Breast epithelium (tissue), 4 donors: ENCODE measurements at regions not wholly inside any gene's neighbourhood (a gene's known extent, or its start where the extent isn't known, plus 50 kb on each side); places are given as distances from the start of the nearest gene placed in this dataset.

Experiments used
- DNase-seq, 2 donors: peaks; one replicate each; pipeline ENCODE4 v3.0.0-alpha.2; 2019; ENCODE audit warnings: low spot score in 2 of 2
- H3K27ac ChIP-seq, 2 donors: fragments of 200-600 bp; sonication (generic) in 1 of 2; one replicate each; pipeline ENCODE4 v1.5.1; 2016 to 2019; ENCODE audit warnings: mild to moderate bottlenecking in 1 of 2
- H3K27me3 ChIP-seq, 2 donors: fragments of 200-600 bp; sonication (generic) in 1 of 2; one replicate each; pipeline versions ENCODE4 v1.5.1 to v1.6.0; 2017 to 2019; ENCODE audit warnings: control low read depth in 1 of 2, mild to moderate bottlenecking in 1 of 2
- H3K36me3 ChIP-seq: fragments of 200-600 bp; one replicate; pipeline ENCODE4 v1.5.1; 2019
- H3K4me1 ChIP-seq, 2 donors: fragments of 200-600 bp; sonication (generic); one replicate each; pipeline ENCODE4 v1.5.1; 2016 to 2019; ENCODE audit warnings: control low read depth in 1 of 2
- H3K4me3 ChIP-seq, 3 donors: fragments of 200-600 bp; sonication (generic); 1 replicate in 2 of 3; 2 replicates in 1 of 3; pipeline ENCODE4 v1.5.1; 2016 to 2019; ENCODE audit warnings: mild to moderate bottlenecking in 3 of 3, moderate library complexity in 2 of 3
- H3K9me3 ChIP-seq, 2 donors: fragments of 200-600 bp; sonication (generic) in 1 of 2; one replicate each; pipeline ENCODE4 v1.5.1; 2016 to 2019; ENCODE audit warnings: control low read depth in 1 of 2
- POLR2A ChIP-seq: fragments of 450-650 bp; IDR thresholded peaks from one replicate; pipeline ENCODE4 v1.6.1; 2016; ENCODE audit warnings: antibody characterized with exemption, mild to moderate bottlenecking, moderate library complexity
- POLR2AphosphoS5 ChIP-seq, 3 donors: sonication (generic); formaldehyde crosslinking; IDR thresholded peaks; one replicate each; pipeline ENCODE4 v1.6.1; 2017; ENCODE audit warnings: antibody characterized with exemption in 3 of 3
- intact Hi-C: fragments of 100-400 bp; cut with DNase I; formaldehyde crosslinking; loops from one replicate; pipeline ENCODE4 v1.15.1; 2023; ENCODE audit warnings: low total_unique reads
- TF ChIP-seq, protein P1 (sequence below), 3 donors: fragments of 450-650 bp; IDR thresholded peaks; one replicate each; pipeline ENCODE4 v1.5.1; 2016 to 2017; ENCODE audit warnings: antibody characterized with exemption in 3 of 3, mild to moderate bottlenecking in 3 of 3, moderate library complexity in 3 of 3

DNA sequence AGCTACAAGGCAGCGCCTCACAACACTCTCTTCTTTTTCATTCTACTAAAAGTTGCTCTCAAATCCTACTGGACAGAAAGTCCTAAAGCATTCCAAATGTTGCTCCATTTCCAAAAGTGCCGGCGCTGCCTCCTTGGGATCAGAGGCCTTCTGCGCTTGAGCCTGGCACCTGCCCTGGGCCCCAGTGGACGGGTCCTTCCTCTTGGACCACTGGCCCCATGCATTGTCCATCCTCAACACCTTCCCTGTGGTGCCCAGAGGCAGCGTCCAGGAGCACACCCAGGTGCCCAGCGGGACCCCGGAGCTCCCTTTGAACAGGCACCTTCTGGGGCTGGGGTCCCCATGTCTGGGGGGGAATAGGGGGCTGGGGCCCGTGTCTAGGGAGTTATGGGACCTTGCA, 205.2 kb downstream of the ERMARD start:
- intact Hi-C loops = no loop called here
- H3K27me3 ChIP-seq = peaks cover 0 to 9% of the 10 kb centered on the region in 2 donors
- no peaks in the 10 kb centered on the region for H3K4me1 ChIP-seq
- H3K9me3 ChIP-seq = no peaks in the 10 kb centered on the region
- no peak overlapping the region for H3K4me3 ChIP-seq
- TF ChIP-seq, protein P1, sequence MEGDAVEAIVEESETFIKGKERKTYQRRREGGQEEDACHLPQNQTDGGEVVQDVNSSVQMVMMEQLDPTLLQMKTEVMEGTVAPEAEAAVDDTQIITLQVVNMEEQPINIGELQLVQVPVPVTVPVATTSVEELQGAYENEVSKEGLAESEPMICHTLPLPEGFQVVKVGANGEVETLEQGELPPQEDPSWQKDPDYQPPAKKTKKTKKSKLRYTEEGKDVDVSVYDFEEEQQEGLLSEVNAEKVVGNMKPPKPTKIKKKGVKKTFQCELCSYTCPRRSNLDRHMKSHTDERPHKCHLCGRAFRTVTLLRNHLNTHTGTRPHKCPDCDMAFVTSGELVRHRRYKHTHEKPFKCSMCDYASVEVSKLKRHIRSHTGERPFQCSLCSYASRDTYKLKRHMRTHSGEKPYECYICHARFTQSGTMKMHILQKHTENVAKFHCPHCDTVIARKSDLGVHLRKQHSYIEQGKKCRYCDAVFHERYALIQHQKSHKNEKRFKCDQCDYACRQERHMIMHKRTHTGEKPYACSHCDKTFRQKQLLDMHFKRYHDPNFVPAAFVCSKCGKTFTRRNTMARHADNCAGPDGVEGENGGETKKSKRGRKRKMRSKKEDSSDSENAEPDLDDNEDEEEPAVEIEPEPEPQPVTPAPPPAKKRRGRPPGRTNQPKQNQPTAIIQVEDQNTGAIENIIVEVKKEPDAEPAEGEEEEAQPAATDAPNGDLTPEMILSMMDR (IDR thresholded peaks at IDR 0.05) = no peak
- no peak for TF ChIP-seq POLR2A
- TF ChIP-seq POLR2AphosphoS5 (IDR thresholded peaks at IDR 0.05) = no peak
- no peaks in the 10 kb centered on the region for H3K36me3 ChIP-seq
- peak in 1 of 2 donors; percentile 2 for DNase-seq
- H3K27ac ChIP-seq = no peak overlapping the region

DNA sequence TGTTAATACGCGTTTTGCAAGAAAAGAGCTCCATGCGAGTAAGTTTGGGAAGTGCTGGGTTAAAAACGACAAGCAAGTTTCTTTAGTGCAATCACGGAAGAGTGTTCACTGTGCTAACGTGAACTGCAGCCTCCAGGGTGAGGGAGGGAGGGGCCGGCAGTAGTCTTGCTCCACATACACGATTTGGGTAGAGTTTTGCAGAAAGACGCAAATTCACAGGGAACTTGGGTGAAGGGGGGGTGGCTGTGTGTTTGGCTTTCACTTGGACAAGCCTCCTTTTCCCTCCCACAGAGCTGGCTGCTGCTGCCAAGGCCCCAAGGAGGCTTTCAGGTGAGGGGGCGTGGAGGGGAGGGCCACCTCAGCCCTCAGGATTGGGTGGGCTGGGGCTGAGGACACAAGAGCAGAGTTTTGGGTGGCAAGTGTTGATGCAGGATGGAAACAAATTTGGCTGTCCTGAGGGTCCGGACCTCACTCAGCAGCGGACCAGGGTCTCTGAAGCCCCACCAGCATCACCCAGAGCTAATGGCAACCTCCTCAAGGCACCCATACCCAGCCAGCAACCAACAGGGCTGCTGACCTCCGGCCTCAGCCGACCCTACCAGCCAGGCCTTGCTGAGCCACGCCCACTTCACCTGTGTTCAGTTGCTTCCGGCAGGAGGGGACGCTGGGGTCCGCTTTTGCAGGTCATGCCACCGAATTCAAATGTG, 204.5 kb downstream of the ERMARD start:
- H3K36me3 ChIP-seq = no peaks in the 10 kb centered on the region
- peak in 1 of 2 donors; percentile 14 for DNase-seq
- intact Hi-C loops = no loop called here
- H3K4me1 ChIP-seq = no peaks in the 10 kb centered on the region
- TF ChIP-seq POLR2AphosphoS5 (IDR thresholded peaks at IDR 0.05) = no peak
- no peak for TF ChIP-seq POLR2A
- TF ChIP-seq, protein P1 (IDR thresholded peaks at IDR 0.05) = no peak
- no peak overlapping the region for H3K4me3 ChIP-seq
- H3K9me3 ChIP-seq = no peaks in the 10 kb centered on the region
- peaks cover 0 to 2% of the 10 kb centered on the region in 2 donors for H3K27me3 ChIP-seq
- no peak overlapping the region for H3K27ac ChIP-seq

DNA sequence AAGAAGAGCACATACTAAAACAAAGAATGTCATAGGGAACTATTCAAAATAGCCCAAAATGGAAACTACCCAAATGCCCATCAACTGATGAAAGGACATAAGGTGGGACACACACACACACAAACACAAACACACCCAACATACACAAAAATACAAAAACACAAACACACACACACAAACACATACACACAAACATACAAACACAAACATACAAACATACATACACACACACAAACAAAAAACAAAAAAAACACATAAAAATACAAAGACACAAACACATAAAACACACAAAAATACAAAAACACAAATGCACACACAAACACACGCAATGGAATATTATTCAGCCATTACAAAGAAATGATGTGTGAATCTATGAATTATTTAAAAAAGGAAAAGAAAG, 203.6 kb downstream of the ERMARD start:
- intact Hi-C loops = no loop called here

DNA sequence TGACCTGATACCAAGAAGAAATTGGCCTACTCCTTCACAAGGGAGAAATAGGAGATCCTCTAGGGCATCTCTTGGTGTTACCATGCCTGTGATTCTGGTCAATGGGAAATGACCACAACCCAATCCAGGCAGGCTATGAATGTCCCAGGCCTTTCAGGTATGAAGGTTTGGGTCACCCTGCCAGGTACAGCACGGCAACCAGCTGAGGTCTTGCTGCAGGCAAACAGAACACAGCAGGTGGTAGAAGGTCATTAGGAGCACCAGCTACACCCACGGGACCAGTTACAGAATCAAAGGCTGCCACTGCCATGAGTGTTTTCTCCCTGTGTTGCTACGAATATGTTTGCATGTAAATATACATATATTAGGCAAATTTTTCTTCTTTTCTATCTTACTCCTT, 202.3 kb downstream of the ERMARD start:
- Histone ChIP-seq H3K4me1 (no peaks in the 10 kb centered on the region), H3K9me3 (no peaks in the 10 kb centered on the region), H3K27me3 (no peaks in the 10 kb centered on the region), H3K27ac (no peak overlapping the region), H3K4me3 (no peak overlapping the region), H3K36me3 (no peaks in the 10 kb centered on the region)
- TF ChIP-seq POLR2AphosphoS5 (IDR thresholded peaks at IDR 0.05) = no peak
- TF ChIP-seq POLR2A = no peak
- DNase-seq = no peak
- intact Hi-C loops = no loop called here

More for the DNA sequence above, 203.6 kb downstream of the ERMARD start:
- Histone ChIP-seq H3K27ac (no peak overlapping the region), H3K4me1 (no peaks in the 10 kb centered on the region), H3K36me3 (no peaks in the 10 kb centered on the region), H3K4me3 (no peak overlapping the region), H3K27me3 (no peaks in the 10 kb centered on the region), H3K9me3 (no peaks in the 10 kb centered on the region)
- TF ChIP-seq POLR2A = no peak
- TF ChIP-seq POLR2AphosphoS5 (IDR thresholded peaks at IDR 0.05) = no peak
- TF ChIP-seq, protein P1 (IDR thresholded peaks at IDR 0.05) = no peak
- DNase-seq = no peak

DNA sequence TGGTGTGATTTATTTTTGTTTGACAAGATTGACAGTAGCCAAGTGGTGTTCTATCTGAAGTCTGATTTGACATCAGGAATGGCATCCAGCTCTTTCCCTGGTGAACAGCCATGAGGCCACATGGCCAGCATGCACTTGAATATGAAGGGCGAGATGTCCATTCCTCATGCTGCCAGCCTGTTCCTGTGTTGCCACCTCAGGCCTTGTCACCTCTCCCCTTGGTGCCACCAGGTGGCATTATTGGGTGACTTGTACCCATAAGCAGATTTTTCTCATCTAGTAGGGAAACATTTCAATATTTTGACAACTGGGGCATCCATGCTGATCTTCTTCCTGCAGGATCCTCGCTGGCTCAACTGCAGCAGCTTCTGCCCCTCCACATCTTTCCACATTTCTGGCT, 199.1 kb downstream of the ERMARD start:
- no peak for TF ChIP-seq POLR2A
- peak in 1 of 3 donors; percentile 18 for TF ChIP-seq POLR2AphosphoS5 (IDR thresholded peaks at IDR 0.05)
- TF ChIP-seq, protein P1 (IDR thresholded peaks at IDR 0.05) = peak in 1 of 3 donors; percentile 38
- H3K4me3 ChIP-seq = no peak overlapping the region
- no peaks in the 10 kb centered on the region for H3K4me1 ChIP-seq
- H3K9me3 ChIP-seq = no peaks in the 10 kb centered on the region
- intact Hi-C loops = no loop called here
- H3K36me3 ChIP-seq = no peaks in the 10 kb centered on the region
- no peaks in the 10 kb centered on the region for H3K27me3 ChIP-seq
- no peak overlapping the region for H3K27ac ChIP-seq
- DNase-seq = no peak
